HG02840 (cell line): ENCODE measurements at regions not wholly inside any gene's neighbourhood (a gene's known extent, or its start where the extent isn't known, plus 50 kb on each side); places are given as distances from the start of the nearest gene placed in this dataset.

ENCODE experiments used
- ATAC-seq: cut with Tn5 transposase; IDR thresholded peaks from one replicate; pipeline ENCODE4 v1.9.1; 2021; ENCODE audit warnings: mild to moderate bottlenecking, moderate library complexity, moderate number of reproducible peaks; ENCODE audit not compliant: unreplicated experiment, low FRiP score

GRCh38 chrX:39203427-39203826, 402.2 kb downstream of the MID1IP1 start:
- ATAC-seq: no peak

- ATAC-seq: no peak
Observed at GRCh38 chrX:39204353-39204752, 403.1 kb downstream of the MID1IP1 start.

- ATAC-seq: no peak
Observed at GRCh38 chrX:39204945-39205344, 403.7 kb downstream of the MID1IP1 start.

DNA sequence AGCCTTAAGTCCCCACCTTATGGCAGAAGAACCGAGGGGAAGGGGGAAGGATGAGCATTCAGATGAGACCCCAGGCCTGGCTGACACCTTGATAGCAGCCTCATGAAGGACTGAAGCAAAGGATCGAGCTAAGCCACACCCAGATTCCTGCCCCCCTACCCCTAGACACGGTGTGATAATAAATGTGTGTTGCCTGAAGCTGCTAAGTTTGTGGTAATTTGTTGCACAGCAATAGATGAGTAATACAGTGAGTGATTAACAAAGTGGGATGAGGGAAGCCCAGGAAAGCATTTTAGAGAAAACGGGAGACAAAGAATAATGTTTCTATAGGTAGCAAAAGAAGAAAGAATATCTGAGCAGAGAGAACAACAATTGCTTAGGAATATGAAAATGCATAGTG, 404.2 kb downstream of the MID1IP1 start:
- no peak for ATAC-seq

- no peak for ATAC-seq
Observed at GRCh38 chrX:39206399-39207145, 405.3 kb downstream of the MID1IP1 start.

- ATAC-seq: no peak
Observed at GRCh38 chrX:39211501-39211900, 410.2 kb downstream of the MID1IP1 start.

GRCh38 chrX:39212456-39212855, 411.2 kb downstream of the MID1IP1 start:
- ATAC-seq: no peak

- ATAC-seq: no peak
Observed at GRCh38 chrX:39214387-39215126, 413.3 kb downstream of the MID1IP1 start.

DNA sequence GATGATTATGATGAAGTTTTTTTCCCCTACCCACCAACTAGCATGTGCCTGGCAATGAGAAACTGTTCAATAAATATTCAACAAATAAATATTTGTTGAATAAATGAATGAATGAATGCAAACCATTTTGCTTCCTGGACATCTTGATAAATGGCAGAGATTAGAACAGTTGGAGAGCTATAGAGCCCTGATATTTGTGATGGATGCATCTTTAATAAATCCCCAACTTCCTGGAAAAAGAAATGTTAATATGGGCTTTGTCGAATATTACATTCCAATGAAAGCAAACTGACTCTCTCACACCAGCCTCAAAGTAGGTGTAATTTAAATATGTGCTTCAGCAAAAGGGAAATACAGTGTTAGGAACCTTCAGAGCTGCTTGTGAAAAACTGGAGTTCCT, 419.7 kb downstream of the MID1IP1 start:
- no peak for ATAC-seq

GRCh38 chrX:39222346-39223113, 421.3 kb downstream of the MID1IP1 start:
- no peak for ATAC-seq

DNA sequence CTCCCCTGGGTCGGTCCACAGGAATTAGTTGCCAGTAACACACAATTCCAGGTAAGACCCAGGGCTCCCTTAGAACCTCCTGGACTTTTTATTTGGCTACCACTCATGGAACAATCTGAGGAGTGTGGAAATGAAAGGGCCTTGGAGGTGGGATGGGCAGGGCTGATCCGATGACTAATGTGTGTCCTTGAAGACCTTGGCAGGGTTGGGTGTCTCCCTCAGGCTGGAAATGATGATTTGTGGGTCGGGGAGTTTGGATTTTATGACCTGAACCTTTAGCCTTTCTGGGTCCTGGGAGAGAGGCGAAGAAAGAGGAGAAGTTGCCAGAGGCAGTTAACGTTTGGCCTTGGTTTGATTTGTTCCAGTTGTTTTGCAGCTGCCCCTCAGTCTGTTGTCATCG, 425.0 kb downstream of the MID1IP1 start:
- no peak for ATAC-seq

- no peak for ATAC-seq
Observed at GRCh38 chrX:39227371-39227770, 426.1 kb downstream of the MID1IP1 start.

GRCh38 chrX:39238006-39238405, 436.7 kb downstream of the MID1IP1 start:
- no peak for ATAC-seq

DNA sequence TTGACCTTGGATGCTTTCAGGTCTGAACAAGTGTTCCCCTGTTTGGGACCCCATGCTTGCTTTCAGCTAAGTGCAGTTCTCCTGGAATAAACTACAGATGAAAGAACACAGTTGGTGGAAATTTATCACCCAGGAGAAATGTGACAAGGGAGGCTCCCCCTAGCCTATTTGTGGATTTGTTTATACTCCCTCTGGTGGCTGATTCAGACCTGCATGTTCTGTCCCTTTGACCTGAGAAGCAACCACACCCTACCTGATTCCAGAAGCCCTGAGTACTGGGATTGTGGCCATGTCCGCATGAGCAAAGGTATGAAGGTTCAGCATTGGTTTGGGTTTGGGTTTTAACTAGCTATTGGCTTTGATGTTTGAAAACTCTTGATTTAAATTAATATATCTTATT, 440.9 kb downstream of the MID1IP1 start:
- no peak for ATAC-seq

DNA sequence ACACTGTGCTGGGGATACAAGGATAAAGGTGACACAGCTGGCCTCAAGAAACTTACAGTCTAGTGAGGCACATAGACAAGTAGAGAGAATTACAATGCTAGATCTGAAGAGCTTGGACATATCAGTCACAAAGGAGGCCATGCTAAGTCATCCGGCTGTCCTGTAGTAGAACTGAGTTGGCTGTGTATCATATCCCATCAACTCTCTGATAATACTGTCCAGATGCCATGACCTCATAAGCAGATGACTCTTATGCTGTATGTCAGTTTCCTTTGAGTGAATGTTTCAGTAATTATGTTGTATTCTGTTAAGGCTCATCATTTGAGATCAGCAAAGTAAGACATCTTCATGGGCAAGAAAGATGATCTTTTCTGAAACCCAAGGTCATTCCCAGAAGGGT, 442.9 kb downstream of the MID1IP1 start:
- no peak for ATAC-seq

DNA sequence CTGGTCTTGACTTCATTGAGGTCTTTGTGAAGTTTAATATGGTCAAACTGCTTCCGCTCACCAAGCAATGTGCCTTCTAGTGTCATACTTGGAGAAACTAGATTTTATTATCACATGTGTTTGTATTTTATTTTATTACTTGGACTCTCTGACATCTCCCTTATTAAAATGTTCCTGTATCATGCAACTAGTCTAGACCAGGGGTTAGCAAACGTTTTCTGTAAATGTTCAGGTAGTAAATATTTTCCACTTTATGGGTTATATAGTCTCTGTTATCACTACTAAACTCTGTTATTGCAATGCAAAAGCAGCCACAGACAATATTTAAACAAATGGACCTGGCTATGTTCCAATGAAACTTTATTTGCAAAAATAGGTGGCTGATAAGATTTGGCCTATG, 443.8 kb downstream of the MID1IP1 start:
- ATAC-seq: no peak

- ATAC-seq: no peak
Observed at GRCh38 chrX:39247536-39247935, 446.3 kb downstream of the MID1IP1 start.

- no peak for ATAC-seq
Observed at GRCh38 chrX:39248330-39248729, 447.1 kb downstream of the MID1IP1 start.

- no peak for ATAC-seq
Observed at GRCh38 chrX:39249999-39250398, 448.7 kb downstream of the MID1IP1 start.

DNA sequence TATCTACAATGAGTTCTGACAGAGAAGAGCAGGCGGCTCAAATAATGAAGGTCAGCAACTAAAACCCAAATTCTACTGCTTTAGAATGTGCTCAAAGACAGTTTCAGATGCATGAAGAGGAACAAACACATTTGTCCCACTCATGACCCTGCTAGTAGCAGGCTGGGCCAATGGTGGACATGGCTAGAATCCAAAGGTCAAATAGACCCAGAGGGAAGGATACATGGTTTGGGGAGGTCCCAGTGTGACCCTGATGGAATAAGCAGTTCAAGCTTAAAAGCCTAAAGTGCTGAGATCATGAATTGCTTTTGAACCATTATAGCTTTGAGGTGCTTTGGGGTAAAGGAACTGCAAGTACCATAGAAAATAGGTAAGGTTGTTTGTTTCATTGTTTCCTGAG, 450.7 kb downstream of the MID1IP1 start:
- ATAC-seq: no peak

- ATAC-seq: no peak
Observed at GRCh38 chrX:39253551-39253950, 452.3 kb downstream of the MID1IP1 start.
